IPS-15b (cell line): ENCODE measurements at regions not wholly inside any gene's neighbourhood (a gene's known extent, or its start where the extent isn't known, plus 50 kb on each side); places are given as distances from the start of the nearest gene placed in this dataset.

Experiments used
- H3K27me3 ChIP-seq: one replicate; pipeline ENCODE4 v1.6.1; 2013; ENCODE audit warnings: low read length; ENCODE audit not compliant: control insufficient read depth, insufficient read depth
- H3K36me3 ChIP-seq: one replicate; pipeline ENCODE4 v1.6.1; 2013; ENCODE audit warnings: low read length; ENCODE audit not compliant: control insufficient read depth, insufficient read depth
- H3K4me1 ChIP-seq: one replicate; pipeline ENCODE4 v1.6.1; 2013; ENCODE audit warnings: mild to moderate bottlenecking, low read length; ENCODE audit not compliant: control insufficient read depth, insufficient read depth
- H3K4me3 ChIP-seq: one replicate; pipeline ENCODE4 v1.5.1; 2013; ENCODE audit warnings: low read depth, low read length
- H3K9ac ChIP-seq: one replicate; pipeline ENCODE4 v1.6.1; 2013; ENCODE audit warnings: low read depth, mild to moderate bottlenecking, low read length
- H3K9me3 ChIP-seq: one replicate; pipeline ENCODE4 v1.6.1; 2013; ENCODE audit warnings: mild to moderate bottlenecking, low read length; ENCODE audit not compliant: control insufficient read depth, insufficient read depth

DNA sequence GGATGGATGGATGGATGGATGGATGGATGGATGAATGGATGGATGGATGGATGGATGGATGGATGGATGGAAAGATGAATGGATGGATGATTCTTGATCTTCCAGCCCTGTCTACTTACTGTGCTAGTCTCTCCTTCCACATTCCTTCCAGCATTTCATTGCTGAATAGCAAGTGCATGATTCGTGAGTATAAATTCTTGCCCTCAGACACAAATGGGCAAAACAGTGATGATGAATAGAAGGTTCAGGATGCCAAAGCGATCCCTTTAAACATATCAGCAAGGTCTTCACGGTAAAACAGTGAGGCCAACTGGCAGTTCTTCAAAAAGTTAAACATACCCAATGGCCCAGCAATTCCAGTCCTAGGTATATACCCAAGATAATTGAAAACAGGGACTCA lies 400.2 kb downstream of the MN1 start:
- Histone ChIP-seq H3K9ac (no peak overlapping the region), H3K27me3 (no peaks in the 10 kb centered on the region), H3K9me3 (no peaks in the 10 kb centered on the region), H3K36me3 (no peaks in the 10 kb centered on the region), H3K4me1 (no peaks in the 10 kb centered on the region), H3K4me3 (no peak overlapping the region)

DNA sequence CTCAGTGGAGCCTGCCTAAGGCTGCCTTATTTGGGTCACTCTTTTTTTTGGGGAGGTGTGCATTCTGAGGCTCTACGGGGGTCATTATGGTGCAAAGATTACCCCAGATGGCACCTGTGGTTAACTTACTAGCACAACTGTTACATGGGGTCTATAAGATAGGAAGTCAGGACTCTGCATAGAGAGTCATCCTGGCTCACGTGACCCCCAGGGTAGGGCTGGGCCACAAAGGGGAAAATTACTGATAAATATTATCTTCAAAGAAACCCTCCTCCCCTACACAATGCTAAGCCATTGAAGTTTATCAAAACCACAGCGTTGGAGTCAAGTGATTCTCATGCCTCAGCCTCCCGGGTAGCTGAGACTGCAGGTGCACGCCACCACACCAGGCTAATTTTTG lies 397.1 kb downstream of the MN1 start:
- Histone ChIP-seq H3K4me3 (no peak overlapping the region), H3K4me1 (peaks cover 4% of the 10 kb centered on the region), H3K36me3 (no peaks in the 10 kb centered on the region), H3K9me3 (no peaks in the 10 kb centered on the region), H3K27me3 (no peaks in the 10 kb centered on the region), H3K9ac (no peak overlapping the region)

DNA sequence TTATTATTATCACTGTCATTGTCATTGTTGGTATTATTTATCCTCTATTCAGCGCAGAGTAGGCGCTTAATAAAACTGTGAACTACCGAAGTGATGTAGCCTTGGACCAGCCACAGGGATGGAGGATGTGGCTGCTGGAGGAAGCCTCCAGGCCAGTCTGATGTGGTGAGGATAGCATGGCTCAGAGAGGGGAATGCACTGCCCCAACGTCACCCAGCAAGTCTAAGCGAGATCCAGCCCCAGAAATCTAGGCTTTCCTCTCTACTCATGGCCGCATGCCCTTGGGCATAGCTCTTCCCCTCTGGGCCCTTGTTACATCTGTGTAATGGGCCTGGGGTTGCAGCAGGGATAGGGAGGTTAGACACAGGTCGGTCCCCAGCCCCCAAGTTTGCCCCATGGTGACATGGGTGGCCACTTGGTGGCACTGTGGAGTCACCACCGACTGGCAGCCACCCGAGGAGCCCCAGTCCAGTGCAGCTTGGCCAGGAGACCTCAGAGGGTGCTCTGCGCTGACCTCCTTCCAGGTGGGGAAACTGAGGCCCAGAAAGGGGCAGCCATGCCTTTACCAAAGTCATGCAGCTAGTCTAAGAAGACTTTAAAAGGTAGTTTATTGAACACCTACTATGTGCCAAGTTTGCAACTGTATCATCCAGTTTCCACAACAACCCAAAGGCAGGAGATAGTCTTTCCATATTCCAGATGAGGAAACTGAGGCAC lies 395.7 kb downstream of the MN1 start:
- Histone ChIP-seq H3K4me3 (no peak overlapping the region), H3K9ac (no peak overlapping the region), H3K4me1 (peaks cover 4% of the 10 kb centered on the region), H3K9me3 (no peaks in the 10 kb centered on the region), H3K36me3 (no peaks in the 10 kb centered on the region), H3K27me3 (no peaks in the 10 kb centered on the region)

DNA sequence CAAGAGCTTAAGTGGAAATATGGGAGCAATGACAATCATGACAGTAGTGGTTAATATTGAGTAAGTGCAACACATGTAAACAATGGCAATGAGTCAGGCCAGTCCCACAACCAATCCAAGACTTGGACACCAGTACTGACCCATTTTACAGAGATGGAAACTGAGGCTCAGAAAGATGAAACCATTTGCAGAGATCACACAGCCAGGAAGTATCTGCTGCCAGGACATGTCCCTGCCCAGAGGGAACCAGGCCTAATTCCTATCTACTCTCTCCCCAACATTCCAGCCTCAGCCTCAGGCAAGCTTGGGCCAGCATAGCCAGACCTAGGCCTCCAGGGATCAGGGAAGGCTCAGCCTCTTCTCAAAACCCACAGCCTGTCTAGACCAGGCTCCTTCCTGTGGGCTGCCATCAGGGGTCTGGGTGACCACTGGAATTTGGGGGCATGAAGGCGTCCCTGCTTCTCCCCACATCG lies 395.1 kb downstream of the MN1 start:
- no peaks in the 10 kb centered on the region for H3K9me3 ChIP-seq
- H3K36me3 ChIP-seq, result no peaks in the 10 kb centered on the region
- peaks cover 4% of the 10 kb centered on the region for H3K4me1 ChIP-seq
- no peak overlapping the region for H3K4me3 ChIP-seq
- H3K27me3 ChIP-seq, result no peaks in the 10 kb centered on the region
- H3K9ac ChIP-seq, result no peak overlapping the region

DNA sequence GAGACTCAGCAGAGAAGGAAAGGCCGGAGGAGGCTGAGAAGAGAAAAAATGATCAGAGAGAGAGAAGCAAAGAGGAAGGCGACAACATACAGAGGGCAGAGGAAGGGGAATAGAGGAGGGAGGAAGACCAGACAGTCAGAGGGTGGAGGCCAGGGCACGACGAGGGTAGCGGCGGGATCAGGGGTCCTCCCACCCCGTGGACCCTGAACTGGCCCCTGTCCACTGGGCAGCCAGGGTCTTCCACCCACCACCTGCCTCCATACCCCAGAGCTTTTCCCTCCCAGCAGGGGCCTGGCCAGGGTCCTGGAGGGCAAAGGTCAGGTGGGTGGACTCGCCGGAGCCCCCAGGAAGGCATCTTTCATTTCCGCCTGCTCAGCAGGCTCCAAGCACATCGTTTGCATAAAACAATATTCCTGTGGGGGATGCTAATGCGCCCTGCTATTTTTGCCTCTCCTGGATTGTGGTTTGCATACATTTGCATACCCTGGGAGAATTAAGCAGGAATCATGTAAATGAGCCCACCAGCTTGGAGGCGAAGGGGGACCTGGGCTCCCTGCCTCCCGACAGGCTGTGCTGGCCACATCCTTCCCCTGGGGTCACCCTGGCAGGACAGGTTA lies 394.1 kb downstream of the MN1 start:
- Histone ChIP-seq H3K9me3 (no peaks in the 10 kb centered on the region), H3K36me3 (no peaks in the 10 kb centered on the region), H3K4me1 (peaks cover 4% of the 10 kb centered on the region), H3K9ac (no peak overlapping the region), H3K4me3 (no peak overlapping the region), H3K27me3 (no peaks in the 10 kb centered on the region)

DNA sequence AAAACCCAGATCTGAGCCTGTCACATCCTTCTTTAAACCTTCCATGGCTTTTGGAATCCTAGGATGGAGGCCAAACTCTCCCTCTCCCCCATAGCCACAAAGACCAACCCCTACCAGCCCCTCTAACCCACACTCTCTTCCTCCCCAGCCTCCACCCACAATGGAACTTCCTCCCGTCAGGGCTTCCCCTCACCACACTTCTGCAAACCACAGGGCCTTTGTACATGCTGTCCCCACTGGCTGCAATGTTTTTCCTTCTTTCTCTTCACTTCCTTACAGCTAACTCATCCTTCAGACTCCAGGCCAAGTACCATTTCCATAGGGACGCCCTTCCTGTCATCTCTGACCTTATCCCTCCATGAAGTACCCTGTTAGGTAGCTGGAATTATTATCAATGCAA lies 393.5 kb downstream of the MN1 start:
- no peaks in the 10 kb centered on the region for H3K36me3 ChIP-seq
- no peaks in the 10 kb centered on the region for H3K9me3 ChIP-seq
- no peak overlapping the region for H3K4me3 ChIP-seq
- no peaks in the 10 kb centered on the region for H3K27me3 ChIP-seq
- peaks cover 4% of the 10 kb centered on the region for H3K4me1 ChIP-seq
- H3K9ac ChIP-seq, result no peak overlapping the region

DNA sequence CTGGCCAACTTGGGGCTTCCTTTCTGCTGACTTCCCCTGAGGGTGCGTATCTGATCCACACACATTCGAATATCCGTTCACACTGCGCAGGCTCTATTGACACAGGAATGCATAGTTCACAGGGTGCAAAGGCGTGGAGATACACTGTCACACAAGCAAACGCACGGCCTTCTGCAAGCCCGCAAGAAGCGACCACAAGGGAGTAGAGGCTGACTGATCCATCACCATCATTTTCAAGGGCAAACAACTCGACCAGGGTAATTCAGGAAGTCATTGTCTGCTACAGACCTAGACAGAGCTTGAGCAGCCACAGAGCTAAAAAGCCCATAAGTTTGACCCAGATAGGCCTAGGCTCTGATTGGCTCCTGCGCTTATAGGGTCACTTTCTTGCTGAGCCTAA lies 392.3 kb downstream of the MN1 start:
- peaks cover 4% of the 10 kb centered on the region for H3K4me1 ChIP-seq
- H3K9me3 ChIP-seq, result no peaks in the 10 kb centered on the region
- no peaks in the 10 kb centered on the region for H3K27me3 ChIP-seq
- H3K36me3 ChIP-seq, result no peaks in the 10 kb centered on the region
- H3K4me3 ChIP-seq, result no peak overlapping the region
- H3K9ac ChIP-seq, result no peak overlapping the region

DNA sequence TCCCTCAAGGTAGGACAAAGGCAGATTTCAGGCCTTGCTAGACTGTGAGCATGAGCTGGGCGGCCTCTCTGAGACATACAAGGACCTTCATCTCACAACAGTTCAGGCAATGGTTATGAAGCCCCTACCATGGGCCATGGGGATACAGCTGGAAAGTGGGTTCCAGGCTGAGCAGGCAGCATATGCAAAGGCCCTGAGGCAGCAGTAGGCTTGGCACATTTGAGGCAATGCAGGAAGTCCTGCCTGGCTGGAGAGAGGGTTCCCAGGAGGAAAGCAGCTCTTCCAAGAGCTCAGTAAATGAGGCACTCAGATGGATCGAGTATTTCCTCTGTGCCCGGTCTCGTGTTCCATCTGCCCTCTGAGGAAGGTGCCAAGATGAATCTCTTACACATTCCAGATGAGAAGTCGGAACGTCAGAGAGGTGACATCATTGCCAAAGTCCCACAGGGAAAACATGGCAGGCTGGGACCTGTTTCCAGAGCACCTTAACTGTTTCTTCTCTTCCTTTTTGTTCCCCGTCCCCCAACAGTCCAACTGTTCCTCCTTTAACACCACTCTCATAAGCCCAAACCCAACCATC lies 388.6 kb downstream of the MN1 start:
- H3K36me3 ChIP-seq, result no peaks in the 10 kb centered on the region
- H3K27me3 ChIP-seq, result no peaks in the 10 kb centered on the region
- no peak overlapping the region for H3K4me3 ChIP-seq
- H3K9me3 ChIP-seq, result no peaks in the 10 kb centered on the region
- no peak overlapping the region for H3K9ac ChIP-seq
- peaks cover 5% of the 10 kb centered on the region for H3K4me1 ChIP-seq

DNA sequence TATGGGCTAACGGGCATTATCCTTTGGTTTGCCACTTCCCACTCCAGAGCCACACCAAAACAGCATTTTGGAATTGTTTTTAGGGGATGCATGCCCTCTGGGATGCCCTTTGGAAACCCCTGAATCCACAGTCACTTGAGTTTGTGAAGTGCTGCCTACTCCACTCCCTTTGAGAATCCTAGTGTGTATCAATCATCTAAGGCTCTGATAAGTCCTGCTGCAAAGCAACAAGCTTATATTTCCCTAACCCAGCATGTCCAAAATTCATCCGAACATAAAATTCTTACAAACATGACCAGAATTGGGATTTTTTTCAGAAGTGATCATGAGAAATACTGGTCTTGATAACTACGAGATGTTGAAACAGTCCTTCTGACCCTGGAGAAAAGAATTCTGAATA lies 387.9 kb downstream of the MN1 start:
- H3K4me1 ChIP-seq, result peaks cover 5% of the 10 kb centered on the region
- H3K27me3 ChIP-seq, result no peaks in the 10 kb centered on the region
- H3K36me3 ChIP-seq, result no peaks in the 10 kb centered on the region
- no peak overlapping the region for H3K4me3 ChIP-seq
- H3K9me3 ChIP-seq, result no peaks in the 10 kb centered on the region
- H3K9ac ChIP-seq, result no peak overlapping the region

DNA sequence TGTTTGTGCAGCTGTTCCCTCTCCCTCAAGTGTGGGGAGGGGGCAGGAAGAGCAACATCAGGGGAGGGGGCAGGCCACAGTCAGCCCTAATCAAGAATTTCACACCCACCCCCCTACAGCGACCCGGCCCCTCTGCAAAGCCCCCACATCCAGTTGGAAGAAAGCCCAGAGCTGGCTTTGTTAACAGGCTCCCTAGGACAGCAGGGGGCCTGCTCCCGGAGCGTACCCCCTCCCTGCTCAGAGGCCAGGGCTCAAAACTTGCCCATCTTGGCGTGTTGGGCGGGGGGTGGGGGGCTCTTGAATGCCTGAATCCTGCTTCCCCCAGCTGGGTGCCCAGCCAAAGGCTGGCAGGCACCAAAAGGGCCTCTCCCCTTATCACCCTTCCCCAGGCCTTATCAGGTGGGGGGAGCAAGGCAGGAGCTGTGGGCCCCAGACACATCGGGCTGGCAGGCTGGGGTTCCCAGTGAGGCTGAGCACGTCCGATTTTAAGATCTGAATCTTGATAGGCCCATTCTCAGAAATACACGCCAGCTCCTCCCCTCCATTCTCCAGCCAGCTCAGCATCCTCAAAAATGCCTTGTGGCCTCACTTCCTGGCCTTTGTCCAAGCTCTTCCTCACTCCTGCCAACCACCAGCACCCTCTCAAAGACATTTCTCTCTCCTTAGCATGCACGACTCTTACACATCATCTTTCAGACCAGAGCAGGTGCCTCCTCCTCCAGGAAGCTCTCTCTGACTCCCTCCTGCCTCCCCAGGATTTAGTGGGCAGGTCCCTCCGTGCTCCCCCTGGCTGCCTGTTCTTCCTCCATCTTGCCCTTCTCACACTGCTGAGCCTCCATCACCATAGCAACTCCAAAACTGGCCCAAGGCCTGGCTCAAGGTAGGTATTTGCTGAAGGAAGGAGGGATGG lies 384.8 kb downstream of the MN1 start:
- Histone ChIP-seq H3K4me1 (peaks cover 5% of the 10 kb centered on the region), H3K36me3 (no peaks in the 10 kb centered on the region), H3K9me3 (no peaks in the 10 kb centered on the region), H3K27me3 (peaks cover 2% of the 10 kb centered on the region), H3K4me3 (peak overlapping the region; percentile 6), H3K9ac (no peak overlapping the region)

DNA sequence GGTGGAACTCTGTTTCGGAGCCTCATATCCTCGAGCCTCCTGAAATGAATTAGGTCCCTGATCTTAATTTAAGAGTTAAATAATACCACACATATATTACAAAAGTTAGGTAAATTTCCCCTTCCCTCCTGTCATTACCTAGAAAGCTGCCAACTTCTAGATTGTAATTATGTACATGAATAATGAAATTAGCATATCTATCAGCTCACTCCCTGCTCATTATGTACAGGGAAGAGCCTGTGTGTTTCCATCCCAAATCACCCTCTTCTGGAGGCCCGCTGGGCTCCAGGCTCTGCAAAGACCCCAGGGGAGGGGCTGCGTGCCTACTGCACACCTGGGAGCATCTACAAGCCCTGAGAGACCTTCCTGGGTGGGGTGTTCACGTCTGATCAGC lies 384.1 kb downstream of the MN1 start:
- Histone ChIP-seq H3K36me3 (no peaks in the 10 kb centered on the region), H3K9ac (no peak overlapping the region), H3K9me3 (no peaks in the 10 kb centered on the region), H3K4me3 (no peak overlapping the region), H3K4me1 (peaks cover 5% of the 10 kb centered on the region), H3K27me3 (peaks cover 2% of the 10 kb centered on the region)
